ENCODE measurements at regions not wholly inside any gene's neighbourhood (a gene's known extent, or its start where the extent isn't known, plus 50 kb on each side); places are given as distances from the start of the nearest gene placed in this dataset.

DNA sequence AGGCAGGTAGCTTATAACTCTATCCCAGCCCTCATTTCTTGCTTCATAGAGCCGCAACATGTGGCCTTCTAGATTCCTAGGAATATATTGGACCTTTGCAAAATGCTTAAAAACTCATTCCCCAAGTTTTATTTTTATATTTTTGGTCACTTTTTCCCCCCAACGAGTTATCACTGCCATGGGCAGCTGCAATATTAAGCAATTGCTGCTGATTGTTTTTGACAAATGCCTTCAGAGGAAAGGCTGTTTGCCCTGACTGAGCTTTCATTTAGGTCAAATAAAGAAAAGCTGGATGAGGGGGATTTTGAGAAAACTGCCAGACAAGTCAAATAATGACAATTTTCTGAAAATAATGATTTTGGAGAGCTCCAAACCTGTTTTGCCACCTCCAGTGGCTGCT lies 976.9 kb upstream of the MBL2 start:
- Histone ChIP-seq H3K79me2 (ENCODE audit: control insufficient read depth, insufficient read depth, low read length, unreplicated experiment) (no peaks in the 10 kb centered on the region), H3K4me3 (ENCODE audit: low read depth, low read length) (no peak overlapping the region), H3K27me3 (ENCODE audit: insufficient read depth, low read length) (no peaks in the 10 kb centered on the region), H2AFZ (ENCODE audit: low read length, unreplicated experiment) (no peak overlapping the region), H3K4me1 (ENCODE audit: control insufficient read depth, insufficient read depth, low read length, unreplicated experiment) (no peaks in the 10 kb centered on the region), H3K27ac (ENCODE audit: low read depth, low read length) (no peak overlapping the region), H3K36me3 (ENCODE audit: insufficient read depth, low read length) (no peaks in the 10 kb centered on the region)

DNA sequence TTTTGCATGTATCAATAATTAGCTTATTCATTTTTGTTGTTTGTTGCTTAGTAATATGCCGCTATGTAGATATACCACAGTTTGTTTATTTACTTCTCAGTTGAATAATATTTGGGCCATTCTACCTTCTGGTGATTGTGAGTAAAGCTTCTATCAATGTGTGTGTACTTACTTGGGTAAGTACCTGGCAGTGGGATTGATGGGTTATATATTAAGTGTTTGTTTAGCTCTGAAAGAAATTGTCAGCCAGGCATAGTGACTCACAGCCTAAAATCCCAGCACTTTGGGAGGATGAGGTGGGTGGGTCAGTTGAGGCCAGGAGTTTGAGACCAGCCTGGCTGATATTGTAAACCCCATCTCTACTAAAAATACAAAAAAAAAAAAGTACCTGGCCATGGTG lies 975.7 kb upstream of the MBL2 start:
- no peaks in the 10 kb centered on the region for H3K27me3 ChIP-seq (ENCODE audit: insufficient read depth, low read length)
- no peaks in the 10 kb centered on the region for H3K79me2 ChIP-seq (ENCODE audit: control insufficient read depth, insufficient read depth, low read length, unreplicated experiment)
- no peak overlapping the region for H2AFZ ChIP-seq (ENCODE audit: low read length, unreplicated experiment)
- H3K4me3 ChIP-seq (ENCODE audit: low read depth, low read length): no peak overlapping the region
- H3K27ac ChIP-seq (ENCODE audit: low read depth, low read length): no peak overlapping the region
- no peaks in the 10 kb centered on the region for H3K36me3 ChIP-seq (ENCODE audit: insufficient read depth, low read length)
- no peaks in the 10 kb centered on the region for H3K4me1 ChIP-seq (ENCODE audit: control insufficient read depth, insufficient read depth, low read length, unreplicated experiment)

DNA sequence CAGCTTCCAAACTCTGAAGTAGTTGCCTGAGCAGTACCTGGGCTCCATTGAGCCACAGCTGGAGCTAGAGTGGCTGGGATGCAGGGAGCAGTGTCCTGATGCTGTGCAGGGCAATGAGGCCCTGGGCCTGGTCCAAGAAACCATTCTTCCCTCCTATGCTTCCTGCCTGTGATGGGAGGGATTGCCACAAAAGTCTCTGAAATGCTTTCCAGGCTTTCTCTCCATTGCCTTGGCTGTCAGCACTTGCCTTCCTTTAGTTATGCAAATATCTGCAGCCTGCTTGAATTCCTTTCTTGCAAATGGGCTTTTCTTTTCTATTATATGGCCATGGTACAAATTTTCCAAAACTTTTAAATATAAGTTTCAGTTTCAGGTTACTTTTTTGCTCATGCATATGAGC lies 972.2 kb upstream of the MBL2 start:
- Histone ChIP-seq H3K4me3 (ENCODE audit: low read depth, low read length) (no peak overlapping the region), H3K36me3 (ENCODE audit: insufficient read depth, low read length) (no peaks in the 10 kb centered on the region), H3K79me2 (ENCODE audit: control insufficient read depth, insufficient read depth, low read length, unreplicated experiment) (no peaks in the 10 kb centered on the region), H3K27ac (ENCODE audit: low read depth, low read length) (no peak overlapping the region), H3K27me3 (ENCODE audit: insufficient read depth, low read length) (no peaks in the 10 kb centered on the region), H2AFZ (ENCODE audit: low read length, unreplicated experiment) (no peak overlapping the region), H3K4me1 (ENCODE audit: control insufficient read depth, insufficient read depth, low read length, unreplicated experiment) (no peaks in the 10 kb centered on the region)

DNA sequence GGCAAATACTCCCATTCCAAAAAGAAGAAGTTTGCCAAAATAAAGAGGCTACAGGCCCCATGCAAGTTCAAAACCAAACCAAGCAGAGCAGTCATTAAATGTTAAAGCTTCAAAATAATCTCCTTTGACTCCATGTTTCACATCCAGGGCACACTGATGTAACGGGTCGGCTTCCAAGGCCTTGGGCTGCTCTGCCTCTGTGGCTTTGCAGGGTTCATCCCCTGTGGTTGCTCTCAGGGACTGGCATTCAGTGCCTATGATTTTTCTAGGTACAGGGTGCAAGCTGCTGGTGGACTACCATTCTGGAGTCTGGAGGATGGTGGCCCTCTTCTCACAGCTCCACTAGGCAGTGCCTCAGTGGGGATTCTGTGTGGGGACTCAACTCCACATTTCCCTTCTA lies 971.6 kb upstream of the MBL2 start:
- Histone ChIP-seq H3K27ac (ENCODE audit: low read depth, low read length) (no peak overlapping the region), H3K4me1 (ENCODE audit: control insufficient read depth, insufficient read depth, low read length, unreplicated experiment) (no peaks in the 10 kb centered on the region), H3K4me3 (ENCODE audit: low read depth, low read length) (no peak overlapping the region), H3K27me3 (ENCODE audit: insufficient read depth, low read length) (no peaks in the 10 kb centered on the region), H3K36me3 (ENCODE audit: insufficient read depth, low read length) (no peaks in the 10 kb centered on the region), H3K79me2 (ENCODE audit: control insufficient read depth, insufficient read depth, low read length, unreplicated experiment) (no peaks in the 10 kb centered on the region), H2AFZ (ENCODE audit: low read length, unreplicated experiment) (no peak overlapping the region)

DNA sequence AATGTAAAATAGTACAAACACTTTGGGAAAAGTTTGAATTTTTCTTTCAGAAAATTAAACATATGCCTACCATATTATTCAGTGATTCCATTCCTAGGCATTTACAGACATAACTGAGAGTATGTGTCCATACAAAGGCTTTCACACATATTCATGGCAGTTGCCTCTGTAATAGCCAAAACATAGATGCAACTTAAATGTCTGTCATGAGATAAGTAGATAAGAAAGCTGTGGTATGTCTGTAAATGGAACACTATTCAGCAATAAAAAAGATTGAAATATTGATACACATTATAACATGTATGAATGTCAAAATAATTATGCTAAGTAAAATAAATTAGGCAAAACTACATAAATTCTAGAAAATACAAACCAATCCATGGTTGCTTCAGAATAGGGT lies 964.5 kb upstream of the MBL2 start:
- Histone ChIP-seq H3K36me3 (ENCODE audit: insufficient read depth, low read length) (no peaks in the 10 kb centered on the region), H2AFZ (ENCODE audit: low read length, unreplicated experiment) (no peak overlapping the region), H3K27me3 (ENCODE audit: insufficient read depth, low read length) (no peaks in the 10 kb centered on the region), H3K4me1 (ENCODE audit: control insufficient read depth, insufficient read depth, low read length, unreplicated experiment) (no peaks in the 10 kb centered on the region), H3K27ac (ENCODE audit: low read depth, low read length) (no peak overlapping the region), H3K79me2 (ENCODE audit: control insufficient read depth, insufficient read depth, low read length, unreplicated experiment) (no peaks in the 10 kb centered on the region), H3K4me3 (ENCODE audit: low read depth, low read length) (no peak overlapping the region)

DNA sequence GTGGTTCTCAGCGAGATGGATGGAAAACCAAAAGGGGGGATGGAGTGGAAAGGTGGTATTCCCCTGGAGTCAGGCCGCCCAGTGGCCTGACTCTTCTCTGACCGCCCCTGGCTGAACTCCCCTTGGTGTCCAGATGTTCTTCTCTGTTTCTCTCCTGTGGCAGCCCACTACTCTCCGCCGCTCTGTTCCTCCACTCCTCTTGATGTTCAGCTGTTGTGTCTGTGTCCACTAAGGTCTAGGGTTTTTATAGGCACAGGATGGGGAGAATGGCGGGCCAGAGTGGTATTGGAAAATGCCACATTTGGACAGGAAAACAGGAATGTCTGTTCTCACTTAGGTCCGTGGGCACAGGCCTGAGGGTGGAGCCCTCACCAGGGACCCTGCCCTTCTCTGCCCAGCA lies 954.3 kb upstream of the MBL2 start:
- Histone ChIP-seq H3K79me2 (ENCODE audit: control insufficient read depth, insufficient read depth, low read length, unreplicated experiment) (no peaks in the 10 kb centered on the region), H3K27me3 (ENCODE audit: insufficient read depth, low read length) (no peaks in the 10 kb centered on the region), H3K4me1 (ENCODE audit: control insufficient read depth, insufficient read depth, low read length, unreplicated experiment) (no peaks in the 10 kb centered on the region), H3K36me3 (ENCODE audit: insufficient read depth, low read length) (no peaks in the 10 kb centered on the region), H3K27ac (ENCODE audit: low read depth, low read length) (no peak overlapping the region), H2AFZ (ENCODE audit: low read length, unreplicated experiment) (no peak overlapping the region), H3K4me3 (ENCODE audit: low read depth, low read length) (no peak overlapping the region)

DNA sequence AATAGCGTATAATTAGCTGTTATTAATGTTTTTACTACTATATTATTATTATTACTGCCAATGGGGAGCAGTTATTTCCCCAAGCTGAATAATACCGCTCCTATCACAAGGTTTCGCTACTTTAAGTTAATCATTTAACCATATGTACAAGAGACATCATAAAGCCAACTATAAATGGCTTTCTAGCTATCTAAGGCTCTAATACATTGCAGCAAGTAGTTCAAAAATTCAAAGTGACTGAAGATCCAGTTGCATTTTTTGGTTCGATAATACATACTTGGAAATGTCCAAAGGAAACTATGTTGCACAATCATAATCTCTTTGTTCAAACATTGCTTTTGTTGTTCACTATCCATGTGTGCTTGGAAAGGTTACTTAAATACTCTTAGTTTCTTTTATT lies 952.0 kb upstream of the MBL2 start:
- H3K27me3 ChIP-seq (ENCODE audit: insufficient read depth, low read length): no peaks in the 10 kb centered on the region
- no peaks in the 10 kb centered on the region for H3K79me2 ChIP-seq (ENCODE audit: control insufficient read depth, insufficient read depth, low read length, unreplicated experiment)
- H3K4me3 ChIP-seq (ENCODE audit: low read depth, low read length): no peak overlapping the region
- H3K36me3 ChIP-seq (ENCODE audit: insufficient read depth, low read length): no peaks in the 10 kb centered on the region
- no peak overlapping the region for H3K27ac ChIP-seq (ENCODE audit: low read depth, low read length)
- H2AFZ ChIP-seq (ENCODE audit: low read length, unreplicated experiment): no peak overlapping the region
- no peaks in the 10 kb centered on the region for H3K4me1 ChIP-seq (ENCODE audit: control insufficient read depth, insufficient read depth, low read length, unreplicated experiment)

DNA sequence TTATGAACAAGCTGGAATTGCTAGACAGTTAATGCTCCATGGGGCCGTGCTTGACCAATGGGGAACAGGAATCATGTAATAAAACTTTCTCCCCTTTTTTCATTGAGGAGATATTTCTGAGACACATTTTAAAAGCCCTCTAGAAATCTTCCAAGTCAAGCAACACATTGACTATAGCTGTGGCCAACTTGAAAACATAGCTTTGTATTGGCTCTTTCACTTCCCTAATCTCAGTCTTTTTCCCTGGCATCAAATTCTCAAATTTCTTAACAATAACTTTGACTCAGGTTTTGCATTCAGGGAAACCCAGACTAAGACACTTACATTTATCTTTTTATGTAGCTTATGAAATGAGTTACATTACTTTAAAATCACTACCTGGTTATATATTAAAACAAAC lies 947.1 kb upstream of the MBL2 start:
- H3K27me3 ChIP-seq (ENCODE audit: insufficient read depth, low read length): no peaks in the 10 kb centered on the region
- H2AFZ ChIP-seq (ENCODE audit: low read length, unreplicated experiment): no peak overlapping the region
- H3K79me2 ChIP-seq (ENCODE audit: control insufficient read depth, insufficient read depth, low read length, unreplicated experiment): no peaks in the 10 kb centered on the region
- no peaks in the 10 kb centered on the region for H3K4me1 ChIP-seq (ENCODE audit: control insufficient read depth, insufficient read depth, low read length, unreplicated experiment)
- no peak overlapping the region for H3K27ac ChIP-seq (ENCODE audit: low read depth, low read length)
- no peaks in the 10 kb centered on the region for H3K36me3 ChIP-seq (ENCODE audit: insufficient read depth, low read length)
- H3K4me3 ChIP-seq (ENCODE audit: low read depth, low read length): no peak overlapping the region

DNA sequence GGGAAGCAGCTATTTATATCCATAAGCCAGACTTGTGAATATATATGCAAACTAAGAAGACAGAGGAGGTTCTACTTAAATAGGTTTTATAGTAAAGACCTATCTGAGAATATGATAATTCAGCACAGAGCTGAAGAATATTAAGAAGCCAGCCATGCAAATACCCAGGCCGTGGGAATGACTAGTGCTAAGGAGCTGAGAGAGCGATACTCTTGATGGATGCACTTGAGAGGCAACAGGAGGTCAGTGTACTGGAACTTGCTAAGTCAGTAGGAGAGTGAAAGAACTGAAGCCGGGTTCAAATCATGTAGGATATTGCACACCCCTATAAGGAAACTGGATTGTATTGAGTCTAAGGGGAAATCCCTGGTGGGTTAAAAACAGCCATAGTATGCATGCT lies 943.6 kb upstream of the MBL2 start:
- Histone ChIP-seq H3K27ac (ENCODE audit: low read depth, low read length) (no peak overlapping the region), H3K36me3 (ENCODE audit: insufficient read depth, low read length) (no peaks in the 10 kb centered on the region), H3K4me1 (ENCODE audit: control insufficient read depth, insufficient read depth, low read length, unreplicated experiment) (no peaks in the 10 kb centered on the region), H3K79me2 (ENCODE audit: control insufficient read depth, insufficient read depth, low read length, unreplicated experiment) (no peaks in the 10 kb centered on the region), H3K27me3 (ENCODE audit: insufficient read depth, low read length) (no peaks in the 10 kb centered on the region), H3K4me3 (ENCODE audit: low read depth, low read length) (no peak overlapping the region), H2AFZ (ENCODE audit: low read length, unreplicated experiment) (no peak overlapping the region)

DNA sequence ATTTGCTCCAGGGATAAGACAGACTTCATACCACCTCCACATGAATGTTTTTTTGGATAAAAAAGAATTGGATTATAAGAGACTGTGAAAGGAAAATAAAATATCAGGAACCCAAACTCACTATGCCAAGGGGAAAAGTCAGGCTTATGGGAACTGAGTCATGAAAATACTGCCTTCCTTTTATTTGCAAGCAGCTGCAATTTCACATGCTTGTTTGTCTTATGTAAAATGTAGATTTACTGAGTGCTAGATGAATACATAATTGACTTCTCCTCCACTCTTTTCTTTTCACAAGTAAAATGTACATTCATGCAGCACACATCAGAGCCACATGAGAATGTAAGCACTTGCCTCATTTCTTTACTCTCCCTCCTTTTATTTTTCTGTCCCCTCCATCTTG lies 940.8 kb upstream of the MBL2 start:
- no peak overlapping the region for H3K4me3 ChIP-seq (ENCODE audit: low read depth, low read length)
- no peaks in the 10 kb centered on the region for H3K79me2 ChIP-seq (ENCODE audit: control insufficient read depth, insufficient read depth, low read length, unreplicated experiment)
- no peaks in the 10 kb centered on the region for H3K36me3 ChIP-seq (ENCODE audit: insufficient read depth, low read length)
- H3K27ac ChIP-seq (ENCODE audit: low read depth, low read length): no peak overlapping the region
- no peaks in the 10 kb centered on the region for H3K4me1 ChIP-seq (ENCODE audit: control insufficient read depth, insufficient read depth, low read length, unreplicated experiment)
- H3K27me3 ChIP-seq (ENCODE audit: insufficient read depth, low read length): no peaks in the 10 kb centered on the region
- H2AFZ ChIP-seq (ENCODE audit: low read length, unreplicated experiment): no peak overlapping the region

DNA sequence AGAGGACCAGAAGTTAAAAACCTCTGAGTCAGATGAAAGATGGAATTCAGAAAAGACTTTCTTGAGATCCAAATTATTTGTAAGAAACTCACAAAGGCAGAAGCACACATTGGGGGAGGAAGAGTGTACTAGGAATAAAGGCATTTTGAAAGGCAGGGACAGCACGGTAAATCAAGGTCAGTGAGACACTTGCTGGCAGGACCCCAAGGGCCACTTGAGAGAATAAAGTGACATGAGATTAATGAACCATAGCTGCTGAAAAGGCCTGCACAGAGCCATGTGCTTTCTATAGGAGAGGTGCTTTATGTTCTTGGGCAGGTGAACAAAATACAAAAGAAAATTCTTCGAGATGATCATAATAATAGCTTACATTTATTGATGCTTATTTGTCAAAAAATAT lies 929.9 kb upstream of the MBL2 start:
- Histone ChIP-seq H3K36me3 (ENCODE audit: insufficient read depth, low read length) (no peaks in the 10 kb centered on the region), H3K27ac (ENCODE audit: low read depth, low read length) (no peak overlapping the region), H3K4me3 (ENCODE audit: low read depth, low read length) (no peak overlapping the region), H3K79me2 (ENCODE audit: control insufficient read depth, insufficient read depth, low read length, unreplicated experiment) (no peaks in the 10 kb centered on the region), H3K4me1 (ENCODE audit: control insufficient read depth, insufficient read depth, low read length, unreplicated experiment) (no peaks in the 10 kb centered on the region), H2AFZ (ENCODE audit: low read length, unreplicated experiment) (no peak overlapping the region), H3K27me3 (ENCODE audit: insufficient read depth, low read length) (no peaks in the 10 kb centered on the region)

DNA sequence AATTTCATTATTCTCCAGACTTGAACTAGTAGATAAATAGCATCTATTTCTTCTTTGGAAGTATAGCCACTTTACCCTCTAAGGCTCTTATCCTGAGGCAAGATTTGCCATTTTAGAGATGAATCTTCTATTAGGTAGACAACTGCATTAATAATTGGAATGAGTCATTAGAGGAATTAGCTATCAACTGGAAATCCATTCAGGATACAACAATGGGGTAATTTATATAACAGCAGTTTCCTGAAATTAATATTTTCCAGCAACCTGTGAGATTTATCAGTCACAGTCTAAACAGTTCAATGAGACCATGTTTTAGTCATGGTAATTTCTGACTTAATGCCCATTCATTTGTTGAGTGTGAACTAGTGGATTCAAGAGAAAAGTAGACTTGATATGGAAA lies 928.6 kb upstream of the MBL2 start:
- Histone ChIP-seq H3K4me3 (ENCODE audit: low read depth, low read length) (no peak overlapping the region), H2AFZ (ENCODE audit: low read length, unreplicated experiment) (no peak overlapping the region), H3K79me2 (ENCODE audit: control insufficient read depth, insufficient read depth, low read length, unreplicated experiment) (no peaks in the 10 kb centered on the region), H3K27ac (ENCODE audit: low read depth, low read length) (no peak overlapping the region), H3K27me3 (ENCODE audit: insufficient read depth, low read length) (no peaks in the 10 kb centered on the region), H3K4me1 (ENCODE audit: control insufficient read depth, insufficient read depth, low read length, unreplicated experiment) (no peaks in the 10 kb centered on the region), H3K36me3 (ENCODE audit: insufficient read depth, low read length) (no peaks in the 10 kb centered on the region)

All from ACC112 (cell line).